HepG2 (cell line): ENCODE measurements at regions not wholly inside any gene's neighbourhood (a gene's known extent, or its start where the extent isn't known, plus 50 kb on each side); places are given as distances from the start of the nearest gene placed in this dataset.
A peak's percentile ranks its signal among the peaks of the same experiment; 100 is the strongest.

Experiments used
- ATAC-seq: fragments of 200-7000 bp; cut with Tn5 transposase; 3 replicates; pipeline ENCODE4 v1.9.1; 2020; ENCODE audit warnings: mild to moderate bottlenecking, moderate library complexity
- BruUV-seq: library from RNA; stranded (reverse); fragments of 400-500 nt; replicated peaks from 2 replicates; lab custom pipeline; 2021; lab: Mats Ljungman, UMichigan
- CTCF ChIA-PET: fragments of 300-600 bp; formaldehyde crosslinking; extraction: SDS; loops from one replicate; lab custom pipeline; 2021; ENCODE audit warnings: low total read pairs, inconsistent platforms, low intra/inter-chr PET ratio; lab: Yijun Ruan, JAX
- POLR2A ChIA-PET: fragments of 350-600 bp; sonication (Branson Sonifier 250); formaldehyde crosslinking; loops from one replicate; lab custom pipeline; 2020; ENCODE audit warnings: antibody characterized with exemption, inconsistent platforms; lab: Yijun Ruan, JAX
- DNase-seq: peaks from one replicate; pipeline ENCODE4 v3.0.0-alpha.2; 2015; ENCODE audit warnings: low spot score
- FAIRE-seq: peaks from 3 replicates; lab custom pipeline; 2011; peaks lifted over from hg19 to GRCh38; lab: Jason Lieb, UNC
- H2AFZ ChIP-seq: one replicate; pipeline ENCODE4 v1.6.1; 2011; ENCODE audit warnings: low read length, inconsistent platforms
- H3K27ac ChIP-seq: fragments of 300-600 bp; 3 replicates; pipeline ENCODE4 v1.8.0; 2011; ENCODE audit warnings: mixed run types, mild to moderate bottlenecking, mixed read lengths, low read length, inconsistent platforms; ENCODE audit not compliant: insufficient read depth; ENCODE audit errors: extremely low read length
- H3K27me3 ChIP-seq, 2 experiments: fragments of 200-600 bp in 1 of 2; 2 replicates in 1 of 2; 3 replicates in 1 of 2; pipeline versions ENCODE4 v1.6.0 to v1.8.0; 2011; ENCODE audit warnings: low read length in 2 of 2, mild to moderate bottlenecking in 2 of 2, moderate library complexity in 2 of 2, inconsistent platforms in 1 of 2; ENCODE audit not compliant: insufficient read depth in 2 of 2, control insufficient read depth in 1 of 2
- H3K36me3 ChIP-seq, 2 experiments: fragments of 200-600 bp in 1 of 2; replicated peaks in 1 of 2; 2 replicates in 1 of 2; 3 replicates in 1 of 2; pipeline versions ENCODE4 v1.5.1 to v1.8.0; 2011; ENCODE audit warnings: low read length in 2 of 2, inconsistent platforms in 1 of 2; ENCODE audit not compliant: insufficient read depth in 2 of 2, control insufficient read depth in 1 of 2
- H3K4me1 ChIP-seq: 2 replicates; pipeline ENCODE4 v1.5.1; 2012; ENCODE audit warnings: low read length, inconsistent platforms; ENCODE audit not compliant: insufficient read depth
- H3K4me2 ChIP-seq: 2 replicates; pipeline ENCODE4 v1.6.0; 2011; ENCODE audit warnings: low read depth, low read length, inconsistent platforms
- H3K4me3 ChIP-seq, 3 experiments: fragments of 200-600 bp in 1 of 3; sonication (generic), shearing (Covaris generic) in 1 of 3; replicated peaks in 1 of 3; 2 replicates each; pipeline ENCODE4 v1.5.1; 2011 to 2016; ENCODE audit warnings: low read length in 3 of 3, inconsistent platforms in 2 of 3, low read depth in 2 of 3, mild to moderate bottlenecking in 2 of 3, control low read depth in 1 of 3, mixed read lengths in 1 of 3; ENCODE audit not compliant: insufficient read depth in 1 of 3
- H3K79me2 ChIP-seq: one replicate; pipeline ENCODE4 v1.6.1; 2011; ENCODE audit warnings: low read length, inconsistent platforms; ENCODE audit not compliant: insufficient read depth
- H3K9ac ChIP-seq: 2 replicates; pipeline ENCODE4 v1.6.0; 2011; ENCODE audit warnings: mild to moderate bottlenecking, low read depth, low read length, inconsistent platforms; ENCODE audit not compliant: insufficient read depth
- H3K9me3 ChIP-seq: 2 replicates; pipeline ENCODE4 v1.5.1; 2012; ENCODE audit warnings: mild to moderate bottlenecking, low read length
- H4K20me1 ChIP-seq: 2 replicates; pipeline ENCODE4 v1.6.0; 2011; ENCODE audit warnings: inconsistent platforms, mild to moderate bottlenecking, low read length, moderate library complexity; ENCODE audit not compliant: insufficient read depth
- ATF7 ChIP-seq, 2 experiments: fragments of 450-650 bp in 1 of 2; sonication (generic) in 1 of 2; formaldehyde crosslinking in 1 of 2; IDR thresholded peaks; 2 replicates each; pipeline versions ENCODE4 v1.4.0 to v1.6.1; 2016 to 2020; ENCODE audit warnings: antibody characterized with exemption in 1 of 2, mild to moderate bottlenecking in 1 of 2, missing genetic modification reagents in 1 of 2
- BCL6 ChIP-seq: IDR thresholded peaks from 2 replicates; pipeline ENCODE4 v1.6.1; 2016; ENCODE audit warnings: missing genetic modification reagents, missing compliant biosample characterization
- CEBPB ChIP-seq: IDR thresholded peaks from 2 replicates; pipeline ENCODE4 v1.6.1; 2011; ENCODE audit warnings: low read depth, low read length, improper control_type of control experiment, borderline replicate concordance
- CREB3 ChIP-seq: sonication (generic); formaldehyde crosslinking; IDR thresholded peaks from 2 replicates; pipeline ENCODE4 v1.5.0; 2020; ENCODE audit warnings: missing genetic modification reagents
- EEA1 ChIP-seq: sonication (generic); formaldehyde crosslinking; IDR thresholded peaks from 2 replicates; pipeline ENCODE4 v1.5.1; 2020; ENCODE audit warnings: mild to moderate bottlenecking, missing genetic modification reagents, borderline replicate concordance
- GZF1 ChIP-seq: sonication (generic); formaldehyde crosslinking; IDR thresholded peaks from 2 replicates; pipeline ENCODE4 v1.5.1; 2020; ENCODE audit warnings: mild to moderate bottlenecking, missing genetic modification reagents
- HNRNPL ChIP-seq: fragments of 200-400 bp; formaldehyde crosslinking; IDR thresholded peaks from 2 replicates; pipeline ENCODE4 v1.6.1; 2017; ENCODE audit warnings: mild to moderate bottlenecking, low read depth, low read length
- MLX ChIP-seq: IDR thresholded peaks from 2 replicates; pipeline ENCODE4 v1.6.1; 2016
- MTA3 ChIP-seq: sonication (generic); formaldehyde crosslinking; IDR thresholded peaks from 2 replicates; pipeline ENCODE4 v1.4.0; 2020; ENCODE audit warnings: missing genetic modification reagents
- MTF2 ChIP-seq: sonication (generic); formaldehyde crosslinking; IDR thresholded peaks from 2 replicates; pipeline ENCODE4 v1.5.0; 2020; ENCODE audit warnings: missing genetic modification reagents, borderline replicate concordance
- PATZ1 ChIP-seq: sonication (generic); formaldehyde crosslinking; IDR thresholded peaks from 2 replicates; pipeline ENCODE4 v1.4.0; 2020; ENCODE audit warnings: missing genetic modification reagents
- ZNF256 ChIP-seq: sonication (generic); formaldehyde crosslinking; conservative IDR thresholded peaks from 2 replicates; pipeline ENCODE4 v1.4.0; 2020; ENCODE audit warnings: missing genetic modification reagents
- ZNF30 ChIP-seq: sonication (generic); formaldehyde crosslinking; IDR thresholded peaks from 2 replicates; pipeline ENCODE4 v1.5.0; 2020; ENCODE audit warnings: mild to moderate bottlenecking, missing genetic modification reagents
- ZNF792 ChIP-seq: IDR thresholded peaks from 2 replicates; pipeline ENCODE4 v1.6.1; 2016
- WGBS: methylation state at CpG from one replicate; pipeline ENCODE4 v1.1.6; 2017; ENCODE audit warnings: low lambda C conversion rate; 5-methylcytosine and 5-hydroxymethylcytosine counted together
- in situ Hi-C: cut with HindIII; loops from 2 replicates; pipeline ENCODE4 v1.10.0; 2017; ENCODE audit warnings: low pct_unique_long_range_greater_than_20kb; ENCODE audit not compliant: extremely low pct_ligation_motif_present
- intact Hi-C: fragments of 100-400 bp; cut with micrococcal nuclease; formaldehyde crosslinking; loops from one replicate; pipeline ENCODE4 v1.10.0; 2022; ENCODE audit not compliant: unreplicated experiment

GRCh38 chr6:154615483-154616025 is 105.1 kb upstream of the CNKSR3 start (continued):
- no peak for TF ChIP-seq CREB3 (CRISPR knock-in tag)
- no peak for TF ChIP-seq HNRNPL
- TF ChIP-seq ZNF792 (CRISPR knock-in tag): no peak
- TF ChIP-seq EEA1: no peak
- TF ChIP-seq GZF1 (CRISPR knock-in tag): no peak
- TF ChIP-seq ZNF30 (CRISPR knock-in tag): no peak
- TF ChIP-seq MLX (CRISPR knock-in tag): no peak
- no peak for TF ChIP-seq MTA3
- TF ChIP-seq MTF2 (CRISPR knock-in tag): no peak
- TF ChIP-seq ZNF256 (CRISPR knock-in tag): no peak
- peak; percentile 82 for TF ChIP-seq PATZ1 (CRISPR knock-in tag)

- no peaks in the 10 kb centered on the region for H3K36me3 ChIP-seq
- H4K20me1 ChIP-seq: no peaks in the 10 kb centered on the region
- H3K79me2 ChIP-seq: no peaks in the 10 kb centered on the region
- H3K4me1 ChIP-seq: peaks cover 5% of the 10 kb centered on the region; the same call in 1 of the 2 replicates
- FAIRE-seq (no peak), DNase-seq (no peak), ATAC-seq (no peak)
- no peaks in the 10 kb centered on the region; a peak in 1 of 5 replicates for H3K27me3 ChIP-seq
- in situ Hi-C loops (no loop called here), intact Hi-C loops (no loop called here)
- no TSS peak for BruUV-seq
- CTCF ChIA-PET: no interaction called here
- H3K4me3 ChIP-seq: no peak overlapping the region
- H3K9me3 ChIP-seq: no peaks in the 10 kb centered on the region
- 56% methylated on average over 2 of the region's 2 CpGs for WGBS
- TF ChIP-seq CEBPB (peak; percentile 54; the same call in 1 of the 2 replicates), BCL6 (CRISPR knock-in tag) (no peak), ATF7 (IDR thresholded peaks at IDR 0.05) (peak; percentile 38; the same call in 1 of the 2 replicates), ATF7 (CRISPR knock-in tag; IDR thresholded peaks at IDR 0.05) (no peak)
- TF ChIP-seq, all 625 proteins: peak for 2
- H3K4me2 ChIP-seq: no peak overlapping the region
- H2AFZ ChIP-seq: no peak overlapping the region
- no peak overlapping the region for H3K27ac ChIP-seq
- H3K9ac ChIP-seq: no peak overlapping the region
- POLR2A ChIA-PET: no interaction called here
Observed at GRCh38 chr6:154617175-154617574, 106.7 kb upstream of the CNKSR3 start.
